ENCODE measurements at regions not wholly inside any gene's neighbourhood (a gene's known extent, or its start where the extent isn't known, plus 50 kb on each side); places are given as distances from the start of the nearest gene placed in this dataset.

DNA sequence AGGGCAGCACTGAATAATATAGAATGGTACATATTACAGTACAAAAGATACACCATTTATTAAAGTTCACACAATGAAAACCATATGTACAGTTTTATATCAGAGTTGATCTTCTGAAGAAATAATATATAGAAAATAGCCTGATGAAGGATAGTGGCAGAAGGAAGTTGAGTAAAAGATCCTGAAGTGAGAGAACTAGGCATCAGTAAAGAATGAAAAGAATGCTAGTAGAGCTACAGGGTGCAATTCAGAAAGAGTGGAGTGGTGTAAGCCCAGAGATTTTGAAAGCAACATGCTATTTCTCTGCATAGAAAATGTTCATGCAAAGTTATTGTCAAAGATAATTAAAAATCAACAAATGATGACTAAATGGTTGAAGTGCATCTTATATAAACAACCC is 1552.7 kb upstream of the TENM4 start:
- DNase-seq (no peak), ATAC-seq (ENCODE audit: low FRiP score in 2 of 2) (no peak)

DNA sequence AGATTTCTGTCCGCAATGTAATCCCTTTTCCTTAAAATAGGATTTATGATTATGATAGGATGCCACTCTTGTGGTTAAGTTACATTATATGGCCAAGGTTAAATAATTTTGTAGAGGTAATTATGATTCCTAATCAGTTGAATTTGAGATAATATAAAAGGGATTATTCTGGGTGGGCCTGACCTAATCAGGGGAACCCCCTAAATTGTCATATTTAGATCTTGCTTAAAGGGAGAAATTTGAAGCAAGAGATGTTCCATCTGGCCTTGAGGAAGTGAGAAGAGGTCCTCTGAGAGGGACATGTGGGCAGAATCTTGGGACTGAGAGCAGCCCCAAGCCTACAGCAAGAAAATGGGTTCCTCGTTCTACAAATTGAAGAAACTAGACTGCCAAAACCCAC is 1550.1 kb upstream of the TENM4 start:
- 90 to 97% methylated on average over 2 of the region's 2 CpGs for WGBS, 2 donors
- DNase-seq = no peak
- Histone ChIP-seq H3K27me3 (no peaks in the 10 kb centered on the region), H3K27ac (no peak overlapping the region), H3K36me3 (no peaks in the 10 kb centered on the region), H3K4me3 (no peak overlapping the region), H3K4me1 (no peaks in the 10 kb centered on the region), H3K9me3 (no peaks in the 10 kb centered on the region)
- ATAC-seq (ENCODE audit: low FRiP score in 2 of 2) = no peak
- TF ChIP-seq POLR2A (IDR thresholded peaks at IDR 0.05) (no peak), EP300 (IDR thresholded peaks at IDR 0.05) (no peak), POLR2AphosphoS5 (IDR thresholded peaks at IDR 0.05) (no peak)
- TF ChIP-seq, protein P1, sequence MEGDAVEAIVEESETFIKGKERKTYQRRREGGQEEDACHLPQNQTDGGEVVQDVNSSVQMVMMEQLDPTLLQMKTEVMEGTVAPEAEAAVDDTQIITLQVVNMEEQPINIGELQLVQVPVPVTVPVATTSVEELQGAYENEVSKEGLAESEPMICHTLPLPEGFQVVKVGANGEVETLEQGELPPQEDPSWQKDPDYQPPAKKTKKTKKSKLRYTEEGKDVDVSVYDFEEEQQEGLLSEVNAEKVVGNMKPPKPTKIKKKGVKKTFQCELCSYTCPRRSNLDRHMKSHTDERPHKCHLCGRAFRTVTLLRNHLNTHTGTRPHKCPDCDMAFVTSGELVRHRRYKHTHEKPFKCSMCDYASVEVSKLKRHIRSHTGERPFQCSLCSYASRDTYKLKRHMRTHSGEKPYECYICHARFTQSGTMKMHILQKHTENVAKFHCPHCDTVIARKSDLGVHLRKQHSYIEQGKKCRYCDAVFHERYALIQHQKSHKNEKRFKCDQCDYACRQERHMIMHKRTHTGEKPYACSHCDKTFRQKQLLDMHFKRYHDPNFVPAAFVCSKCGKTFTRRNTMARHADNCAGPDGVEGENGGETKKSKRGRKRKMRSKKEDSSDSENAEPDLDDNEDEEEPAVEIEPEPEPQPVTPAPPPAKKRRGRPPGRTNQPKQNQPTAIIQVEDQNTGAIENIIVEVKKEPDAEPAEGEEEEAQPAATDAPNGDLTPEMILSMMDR (IDR thresholded peaks at IDR 0.05) = no peak

More for the DNA sequence above, 1552.7 kb upstream of the TENM4 start:
- Histone ChIP-seq H3K4me1 (no peaks in the 10 kb centered on the region), H3K9me3 (no peaks in the 10 kb centered on the region), H3K4me3 (no peak overlapping the region), H3K36me3 (no peaks in the 10 kb centered on the region), H3K27me3 (no peaks in the 10 kb centered on the region), H3K27ac (no peak overlapping the region)
- no peak for TF ChIP-seq POLR2AphosphoS5 (IDR thresholded peaks at IDR 0.05)
- TF ChIP-seq POLR2A (IDR thresholded peaks at IDR 0.05) = no peak
- TF ChIP-seq, protein P1 (IDR thresholded peaks at IDR 0.05) = no peak
- TF ChIP-seq EP300 (IDR thresholded peaks at IDR 0.05) = no peak

DNA sequence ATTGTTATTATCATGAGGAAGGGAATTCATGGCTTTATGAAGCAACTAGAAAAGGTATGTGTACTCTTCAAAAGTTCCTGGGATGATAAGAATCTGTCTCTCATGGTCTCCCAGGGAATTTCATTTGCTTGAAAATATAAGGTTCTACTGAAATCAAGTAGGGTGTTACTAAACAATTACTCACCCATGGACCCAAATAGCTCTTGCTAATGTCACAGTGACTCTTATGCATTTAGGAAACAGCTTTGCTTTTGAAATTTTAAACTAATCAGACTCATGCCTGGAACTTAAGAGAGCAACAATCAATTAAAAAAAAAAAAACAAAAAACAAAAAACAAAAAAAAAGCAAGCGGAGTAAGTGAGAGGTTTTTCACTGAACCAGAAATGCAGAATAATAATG is 1546.3 kb upstream of the TENM4 start:
- no peak overlapping the region for H3K4me3 ChIP-seq

DNA sequence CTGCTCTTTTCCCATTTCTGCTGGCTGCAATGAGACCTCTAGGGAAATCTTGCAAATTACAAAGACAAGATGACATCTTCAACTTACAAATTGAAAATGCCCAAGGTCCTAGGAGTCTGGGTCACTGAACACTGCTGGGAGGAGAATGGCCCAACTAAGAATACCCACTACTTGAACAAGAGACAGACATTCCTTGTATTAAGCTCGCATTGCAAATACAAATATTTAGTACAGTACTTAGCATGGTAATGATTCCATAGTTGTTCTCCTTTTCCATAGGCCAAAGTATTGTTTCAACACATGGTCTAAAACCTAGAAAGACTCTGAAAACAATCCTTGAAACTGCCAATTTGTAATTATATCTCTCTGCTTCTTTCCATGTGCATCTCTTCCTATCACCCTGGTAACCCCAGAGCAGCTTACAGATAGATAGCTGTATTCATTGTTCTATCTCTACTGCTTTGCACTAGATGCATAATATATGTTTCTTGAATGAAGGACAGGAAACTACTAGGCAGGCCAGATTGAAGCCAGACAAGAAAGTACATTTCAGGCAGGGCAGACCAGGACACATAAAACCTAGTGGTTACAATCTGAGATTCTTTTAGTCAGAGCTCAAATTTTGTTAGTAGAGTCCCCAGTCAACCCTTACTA is 1545.7 kb upstream of the TENM4 start:
- Histone ChIP-seq H3K4me1 (no peaks in the 10 kb centered on the region), H3K4me3 (no peak overlapping the region), H3K27me3 (no peaks in the 10 kb centered on the region), H3K36me3 (no peaks in the 10 kb centered on the region), H3K27ac (no peak overlapping the region), H3K9me3 (no peaks in the 10 kb centered on the region)
- TF ChIP-seq EP300 (IDR thresholded peaks at IDR 0.05) (no peak), POLR2A (IDR thresholded peaks at IDR 0.05) (no peak), POLR2AphosphoS5 (IDR thresholded peaks at IDR 0.05) (no peak)
- TF ChIP-seq, protein P1 (IDR thresholded peaks at IDR 0.05) = no peak
- ATAC-seq (ENCODE audit: low FRiP score in 2 of 2) (no peak), DNase-seq (no peak)
- WGBS, 2 donors = 77 to 86% methylated on average over 1 of the region's 1 CpG

More for the DNA sequence above, 1546.3 kb upstream of the TENM4 start:
- DNase-seq = no peak
- Histone ChIP-seq H3K36me3 (no peaks in the 10 kb centered on the region), H3K27me3 (no peaks in the 10 kb centered on the region), H3K4me1 (no peaks in the 10 kb centered on the region), H3K27ac (no peak overlapping the region), H3K9me3 (no peaks in the 10 kb centered on the region)
- 92 to 97% methylated on average over 1 of the region's 1 CpG for WGBS, 2 donors
- TF ChIP-seq, protein P1 (IDR thresholded peaks at IDR 0.05) = no peak
- TF ChIP-seq EP300 (IDR thresholded peaks at IDR 0.05) = no peak
- no peak for TF ChIP-seq POLR2AphosphoS5 (IDR thresholded peaks at IDR 0.05)
- TF ChIP-seq POLR2A (IDR thresholded peaks at IDR 0.05) = no peak
- ATAC-seq (ENCODE audit: low FRiP score in 2 of 2) = no peak

DNA sequence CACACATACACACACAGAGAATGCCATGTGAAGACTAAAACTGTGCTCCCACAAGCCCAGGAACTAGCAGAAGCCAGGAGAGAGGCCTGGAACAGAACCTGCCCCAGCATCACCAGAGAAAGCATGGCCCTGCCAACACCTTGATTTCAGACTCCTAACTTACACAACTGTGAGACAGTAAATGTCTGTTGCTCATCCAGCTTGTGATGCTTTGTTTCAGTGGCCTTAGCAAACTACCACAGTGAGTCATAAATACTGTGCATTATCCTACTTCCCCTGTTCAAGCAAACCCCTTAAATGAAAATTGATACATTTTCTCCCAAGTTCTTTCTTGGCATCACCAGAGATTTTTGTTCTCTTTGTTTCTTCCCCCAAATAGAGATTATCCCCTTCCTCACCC is 1539.4 kb upstream of the TENM4 start:
- DNase-seq = no peak
- no peak overlapping the region for H3K4me3 ChIP-seq
- no peak overlapping the region for H3K27ac ChIP-seq
- no peaks in the 10 kb centered on the region for H3K36me3 ChIP-seq
- H3K27me3 ChIP-seq = no peaks in the 10 kb centered on the region
- no peaks in the 10 kb centered on the region for H3K4me1 ChIP-seq
- no peaks in the 10 kb centered on the region for H3K9me3 ChIP-seq
- no peak for ATAC-seq (ENCODE audit: low FRiP score in 2 of 2)
- no peak for TF ChIP-seq POLR2A (IDR thresholded peaks at IDR 0.05)
- TF ChIP-seq, protein P1 (IDR thresholded peaks at IDR 0.05) = no peak
- no peak for TF ChIP-seq EP300 (IDR thresholded peaks at IDR 0.05)
- TF ChIP-seq POLR2AphosphoS5 (IDR thresholded peaks at IDR 0.05) = no peak
